Kidney tubule cell (primary cell): ENCODE measurements at regions not wholly inside any gene's neighbourhood (a gene's known extent, or its start where the extent isn't known, plus 50 kb on each side); places are given as distances from the start of the nearest gene placed in this dataset.
"Not testable (repeated sequence)": the region's sequence is repeated elsewhere in the genome, so short reads cannot be mapped to it uniquely, and the experiment has no call there.

Experiments used
- DNase-seq: peaks from one replicate; pipeline ENCODE4 v3.0.0-alpha.2; 2018; ENCODE audit warnings: low spot score

DNA sequence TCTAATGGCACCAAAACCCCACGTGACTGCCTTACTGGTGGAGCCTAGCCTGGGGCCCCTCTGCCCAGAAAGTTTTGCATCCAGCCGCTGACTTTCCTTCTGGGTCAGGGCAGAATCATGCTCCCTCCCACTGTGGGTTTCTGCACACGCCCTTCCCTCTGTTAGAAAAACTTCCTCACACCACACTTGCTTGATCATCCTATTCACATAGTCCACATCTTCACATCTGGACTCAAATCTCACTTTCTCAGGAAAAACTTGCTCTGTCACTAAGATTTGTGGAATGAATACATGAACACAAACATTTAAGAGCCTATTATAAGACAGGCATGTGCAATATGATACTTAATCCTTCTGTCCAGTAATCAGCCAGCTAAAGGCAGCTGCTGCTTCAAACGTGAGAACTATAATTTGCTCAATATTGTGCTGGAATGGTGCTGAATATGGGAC lies 274.7 kb downstream of the RND3 start:
- no peak for DNase-seq

- no peak for DNase-seq
These were observed 276.3 kb downstream of the RND3 start for GRCh38 chr2:150211164-150211631.

DNA sequence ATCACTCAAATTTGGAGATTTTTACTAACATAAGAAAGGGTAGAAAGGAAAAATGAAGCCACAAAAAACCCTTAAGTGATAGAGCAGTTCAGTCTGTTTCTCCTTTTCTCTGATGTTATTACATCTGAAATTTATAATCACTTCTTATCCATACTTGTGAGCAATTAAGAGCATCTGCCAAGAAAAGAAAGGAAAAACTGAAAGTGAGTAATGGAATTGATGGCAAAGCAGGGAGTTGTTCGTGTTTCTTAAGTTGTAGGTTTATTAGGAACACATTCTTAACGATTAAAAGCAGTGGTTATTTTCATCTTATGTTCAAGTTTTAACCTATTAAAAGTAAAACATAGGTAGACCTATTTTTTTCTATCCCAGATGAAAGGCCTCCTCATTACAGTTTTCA lies 277.7 kb downstream of the RND3 start:
- DNase-seq = no peak

DNA sequence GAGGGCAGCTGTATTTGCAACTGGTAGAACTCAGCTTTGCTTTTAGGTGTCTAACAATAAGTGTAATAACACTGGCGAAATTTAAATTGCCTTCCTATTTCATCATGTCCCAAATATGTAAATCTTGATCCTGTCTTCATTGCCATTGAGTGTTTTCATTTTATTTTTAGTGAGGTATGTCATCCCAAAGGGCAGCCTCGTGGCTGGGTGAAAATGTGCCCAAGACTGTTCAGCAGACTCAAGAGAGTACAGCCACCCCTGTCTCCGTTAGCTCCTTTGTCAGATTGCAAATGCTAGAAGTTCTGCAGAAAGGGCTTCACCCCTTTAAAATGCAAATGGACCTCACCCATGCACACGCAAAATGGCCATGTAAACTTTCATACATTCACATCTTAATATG lies 278.8 kb downstream of the RND3 start:
- DNase-seq = no peak

DNA sequence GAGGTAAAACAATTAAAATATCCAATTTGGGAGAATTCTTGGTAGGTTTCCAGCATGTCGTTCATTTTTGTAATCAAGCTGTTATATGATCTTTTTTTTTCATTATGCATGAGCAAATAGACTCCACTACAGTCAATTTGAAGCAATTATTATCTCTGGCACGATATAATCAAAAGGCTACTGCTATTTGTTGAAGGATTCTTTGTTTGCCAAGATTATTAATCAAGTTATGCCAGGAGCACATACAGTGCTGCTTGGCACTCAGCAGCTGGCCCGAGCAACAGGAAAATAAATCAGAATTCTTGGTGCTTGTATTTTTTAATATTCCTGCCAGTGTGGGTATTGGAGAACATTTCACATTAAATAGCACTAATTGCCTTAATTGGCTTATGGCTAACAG lies 279.5 kb downstream of the RND3 start:
- no peak for DNase-seq

- peak; percentile 50 for DNase-seq
These were observed 283.0 kb downstream of the RND3 start for GRCh38 chr2:150204451-150204850.

DNA sequence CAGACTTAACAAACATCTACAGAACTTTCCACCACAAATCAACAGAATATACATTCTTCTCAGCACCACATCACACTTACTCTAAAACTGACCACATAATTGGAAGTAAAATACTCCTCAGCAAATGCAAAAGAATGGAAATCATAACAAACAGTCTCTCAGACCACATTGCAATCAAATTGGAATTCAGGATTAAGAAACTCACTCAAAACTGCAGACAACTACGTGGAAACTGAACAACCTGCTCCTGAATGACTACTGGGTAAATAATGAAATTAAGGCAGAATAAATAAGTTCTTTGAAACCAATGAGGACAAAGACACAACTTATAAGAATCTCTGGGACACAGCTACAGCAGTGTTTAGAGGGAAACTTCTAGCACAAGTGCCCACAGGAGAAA lies 292.7 kb downstream of the RND3 start:
- not testable (repeated sequence) for DNase-seq

GRCh38 chr2:150192701-150193100 lies 294.8 kb downstream of the RND3 start:
- no peak for DNase-seq

DNA sequence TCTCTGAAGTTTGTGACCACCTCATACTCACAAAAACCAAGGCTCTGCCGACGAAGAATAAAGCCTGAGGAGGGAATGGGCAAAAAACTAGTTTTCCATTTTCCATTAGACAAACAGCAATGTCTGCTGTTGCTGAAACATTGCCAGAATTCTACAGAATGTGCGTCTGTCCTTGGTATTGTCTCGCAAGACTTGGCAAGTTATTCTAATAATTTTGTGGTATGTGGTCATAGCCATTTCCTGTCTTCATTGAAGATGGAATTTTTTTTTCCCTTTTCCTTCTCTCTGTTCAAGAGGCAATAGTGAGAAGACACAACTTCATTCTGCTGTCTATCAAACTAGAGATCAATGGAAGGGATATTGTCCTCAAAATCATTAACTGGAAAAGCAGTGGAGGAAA lies 296.1 kb downstream of the RND3 start:
- peak; percentile 86 for DNase-seq

DNA sequence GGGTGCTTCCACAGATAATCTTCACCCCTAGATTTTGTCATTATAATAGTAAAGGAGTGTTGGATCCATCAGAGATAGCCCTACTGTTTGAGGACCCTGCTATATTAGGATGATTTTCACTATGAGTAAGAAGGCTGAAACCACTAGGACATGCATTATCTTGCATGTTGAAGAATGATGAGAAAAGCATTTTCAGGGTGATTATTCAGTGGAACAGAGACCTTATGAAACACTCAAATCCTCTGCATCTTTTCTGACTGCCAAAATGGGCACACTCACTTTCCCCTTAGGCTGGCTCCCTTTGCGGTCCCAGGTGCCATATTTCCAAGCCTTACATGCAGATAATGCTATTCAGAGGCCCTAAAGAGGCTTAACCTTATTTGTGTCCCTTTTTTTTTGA lies 296.9 kb downstream of the RND3 start:
- no peak for DNase-seq

GRCh38 chr2:150188800-150189199 lies 298.7 kb downstream of the RND3 start:
- peak; percentile 31 for DNase-seq

- no peak for DNase-seq
These were observed 299.3 kb downstream of the RND3 start for GRCh38 chr2:150188177-150188576.

DNA sequence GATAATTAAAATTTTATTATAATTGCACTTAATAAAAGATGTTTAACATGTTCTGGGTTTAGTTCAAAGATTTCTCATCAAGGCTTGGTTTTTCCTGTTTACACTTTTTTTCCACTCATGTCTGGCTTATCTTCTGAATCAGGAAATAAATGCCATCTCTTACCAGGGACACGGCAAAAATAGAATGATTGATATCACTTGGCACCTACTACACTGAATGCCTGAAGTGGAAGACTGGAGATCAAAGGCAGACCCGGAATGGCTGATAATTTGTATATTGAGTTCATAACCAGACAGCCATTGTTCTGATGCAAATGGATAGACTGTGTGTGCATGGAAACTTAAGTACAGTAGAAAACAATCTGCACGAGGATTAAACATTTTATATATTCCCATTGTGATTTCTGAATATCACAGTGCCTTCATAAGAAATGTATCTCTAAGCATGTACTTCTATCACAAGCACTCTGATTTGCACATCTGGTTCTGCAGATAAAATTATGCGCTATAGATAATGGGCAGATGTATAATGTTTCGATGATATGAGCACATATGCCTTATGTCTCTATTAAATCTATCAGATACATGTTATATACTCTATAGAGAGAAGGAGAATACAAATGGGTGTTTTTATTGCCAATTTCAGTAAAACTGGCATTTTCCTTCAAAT lies 304.8 kb downstream of the RND3 start:
- no peak for DNase-seq

DNA sequence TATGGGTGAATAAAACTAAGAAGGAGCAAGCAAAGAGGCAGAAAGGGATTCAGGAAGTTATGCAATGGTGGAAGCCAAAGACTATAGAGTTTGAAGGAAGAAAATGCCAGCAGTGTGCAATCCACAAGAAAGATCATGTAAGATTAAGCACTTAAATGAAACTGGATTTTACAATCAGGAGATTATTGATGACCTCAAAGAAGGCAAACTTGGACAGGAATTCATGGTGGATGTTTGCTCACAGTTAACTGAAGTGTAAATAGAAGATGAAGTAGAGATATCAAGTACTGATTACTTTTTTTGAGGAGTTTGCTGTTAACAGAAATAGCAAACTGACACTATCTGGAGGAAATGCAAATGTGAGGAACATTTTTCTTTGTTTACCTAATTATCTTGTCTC lies 308.9 kb downstream of the RND3 start:
- DNase-seq = no peak

DNA sequence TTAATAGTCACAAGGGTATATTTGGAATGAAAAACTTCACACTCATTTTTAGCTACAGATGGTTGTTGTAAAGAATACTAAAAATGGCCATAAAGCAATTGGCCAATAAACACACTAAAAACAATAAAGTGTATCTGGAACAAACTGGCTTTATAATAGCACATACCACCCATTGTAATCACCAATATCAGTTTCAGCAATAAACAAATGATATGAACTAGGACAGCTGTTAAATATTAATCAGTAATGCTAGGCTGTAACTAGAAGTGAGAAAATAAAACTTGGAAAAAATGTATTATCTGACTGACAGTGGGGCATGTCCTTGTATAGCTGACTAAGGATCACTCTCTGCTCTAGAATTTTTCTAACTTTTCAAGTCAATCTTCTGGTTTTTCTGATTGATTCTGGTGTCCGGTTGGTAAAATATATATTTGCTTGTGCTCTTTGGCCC lies 312.5 kb downstream of the RND3 start:
- no peak for DNase-seq

GRCh38 chr2:150174056-150174805 lies 313.2 kb downstream of the RND3 start:
- no peak for DNase-seq

DNA sequence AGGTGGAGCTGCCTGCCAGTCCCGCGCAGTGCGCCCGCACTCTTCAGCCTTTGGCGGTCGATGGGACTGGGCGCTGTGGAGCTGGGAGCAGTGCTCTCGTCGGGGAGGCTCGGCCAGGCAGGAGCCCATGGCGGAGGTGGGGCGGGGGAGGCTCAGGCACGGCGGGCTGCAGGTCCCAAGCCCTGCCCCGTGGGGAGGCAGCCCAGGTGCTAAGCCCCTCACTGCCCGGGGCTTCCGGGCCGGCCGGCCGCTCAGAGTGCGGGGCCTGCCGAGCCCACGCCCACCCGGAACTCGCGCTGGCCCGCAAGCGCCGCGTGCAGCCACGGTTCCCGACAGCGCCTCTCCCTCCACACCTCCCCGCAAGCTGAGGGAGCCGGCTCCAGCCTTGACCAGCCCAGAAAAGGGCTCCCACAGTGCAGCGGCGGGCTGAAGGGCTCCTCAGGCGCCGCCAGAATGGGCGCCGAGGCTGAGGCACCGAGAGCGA lies 316.4 kb downstream of the RND3 start:
- no peak for DNase-seq

DNA sequence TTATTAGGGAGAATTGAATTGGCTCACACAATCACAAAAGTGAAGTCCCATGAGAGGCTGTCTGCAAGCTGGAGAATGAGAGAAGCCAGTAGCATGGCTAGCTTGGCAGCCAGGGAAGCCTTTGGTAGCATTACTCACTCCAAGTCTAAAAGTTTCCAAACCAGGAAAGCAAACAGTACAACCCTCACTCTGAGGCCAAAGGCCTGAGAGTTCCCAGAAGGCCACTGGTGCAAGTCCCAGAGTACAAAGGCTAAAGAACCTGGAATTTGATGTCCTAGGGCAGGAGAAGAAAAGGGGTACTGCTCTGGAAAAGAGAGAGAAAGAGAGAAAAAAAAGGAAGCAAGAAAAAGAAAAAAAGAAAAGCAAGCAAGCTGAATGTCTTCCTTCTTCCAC lies 318.2 kb downstream of the RND3 start:
- peak; percentile 33 for DNase-seq

GRCh38 chr2:150168595-150169236 lies 318.8 kb downstream of the RND3 start:
- DNase-seq = no peak

- peak; percentile 57 for DNase-seq
These were observed 319.8 kb downstream of the RND3 start for GRCh38 chr2:150167711-150168110.

DNA sequence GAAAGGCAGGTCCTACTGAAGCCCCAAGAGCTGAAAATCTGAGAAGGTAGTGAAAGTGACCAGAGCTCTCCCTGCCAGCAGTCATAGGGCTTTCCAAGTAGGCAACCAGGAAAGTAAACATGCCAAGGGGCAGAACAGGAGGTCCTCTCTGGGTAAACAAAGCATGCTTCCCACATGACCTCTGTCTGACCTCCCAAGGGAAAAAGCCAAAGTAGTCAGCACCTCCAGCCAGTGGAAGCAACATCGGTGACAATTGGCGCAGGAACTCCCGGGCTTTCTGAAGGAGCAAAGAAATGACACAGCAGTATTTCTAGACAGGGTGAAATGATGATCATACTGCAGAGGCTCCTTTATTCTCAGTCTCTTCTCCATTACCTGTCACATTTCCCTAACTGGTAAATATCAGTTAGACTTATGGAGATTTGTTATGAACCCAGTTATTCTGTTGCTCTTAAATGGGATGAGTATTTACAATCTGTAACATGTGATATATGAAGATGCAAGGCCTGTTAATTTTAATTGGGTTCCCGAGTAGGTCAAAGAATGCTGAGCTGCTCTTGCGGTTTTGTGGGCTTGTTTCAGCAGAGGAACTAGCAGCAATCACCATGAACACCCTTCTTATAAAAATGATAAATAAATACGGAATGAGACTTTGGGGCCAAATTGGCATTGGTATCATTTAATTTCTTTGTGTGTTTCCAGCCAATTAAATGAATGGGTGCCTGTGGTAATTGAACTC lies 321.0 kb downstream of the RND3 start:
- peak; percentile 23 for DNase-seq

GRCh38 chr2:150165988-150166312 lies 321.5 kb downstream of the RND3 start:
- DNase-seq = no peak
